H1 (cell line): ENCODE measurements at regions not wholly inside any gene's neighbourhood (a gene's known extent, or its start where the extent isn't known, plus 50 kb on each side); places are given as distances from the start of the nearest gene placed in this dataset.

Source experiments
- CTCF ChIA-PET: fragments of 300-600 bp; sonication (Branson Sonifier 250); formaldehyde crosslinking; loops from one replicate; lab custom pipeline; 2021; ENCODE audit not compliant: partially characterized antibody; lab: Charles Lee
- POLR2A ChIA-PET: fragments of 300-600 bp; sonication (Branson Sonifier 250); formaldehyde crosslinking; loops from one replicate; lab custom pipeline; 2021; ENCODE audit warnings: inconsistent platforms; ENCODE audit not compliant: partially characterized antibody; lab: Charles Lee
- DNase-seq, 2 experiments: peaks; one replicate each; pipeline versions ENCODE4 v3.0.0 to v3.0.0-alpha.2; 2010 to 2022; ENCODE audit warnings: low spot score in 2 of 2, low read depth in 1 of 2, mixed read lengths in 1 of 2
- FAIRE-seq: peaks from 2 replicates; lab custom pipeline; 2011; peaks lifted over from hg19 to GRCh38; lab: Jason Lieb, UNC
- H2AFZ ChIP-seq: 2 replicates; pipeline ENCODE4 v1.8.1; 2012; ENCODE audit warnings: low read length, inconsistent platforms
- H2AK5ac ChIP-seq: 2 replicates; pipeline ENCODE4 v1.6.1; 2013; ENCODE audit warnings: low read depth, low read length
- H2BK120ac ChIP-seq: replicated peaks from 2 replicates; pipeline ENCODE3; 2013; ENCODE audit warnings: low read depth, low read length, inconsistent platforms
- H2BK12ac ChIP-seq: 2 replicates; pipeline ENCODE4 v1.6.1; 2013; ENCODE audit warnings: low read depth, low read length
- H2BK15ac ChIP-seq: 2 replicates; pipeline ENCODE4 v1.6.1; 2013; ENCODE audit warnings: low read length
- H2BK20ac ChIP-seq: 2 replicates; pipeline ENCODE4 v1.6.1; 2013; ENCODE audit warnings: low read length
- H2BK5ac ChIP-seq: 2 replicates; pipeline ENCODE4 v1.6.1; 2013; ENCODE audit warnings: low read depth, low read length
- H3K14ac ChIP-seq: 2 replicates; pipeline ENCODE4 v1.6.1; 2013; ENCODE audit warnings: inconsistent platforms; ENCODE audit not compliant: insufficient read length
- H3K18ac ChIP-seq: 2 replicates; pipeline ENCODE4 v1.6.1; 2013; ENCODE audit warnings: low read length; ENCODE audit errors: extremely low read depth
- H3K23ac ChIP-seq: 2 replicates; pipeline ENCODE4 v1.6.1; 2013; ENCODE audit warnings: inconsistent platforms; ENCODE audit not compliant: insufficient read length
- H3K23me2 ChIP-seq: 2 replicates; pipeline ENCODE4 v1.6.1; 2013; ENCODE audit warnings: low read depth, low read length
- H3K27ac ChIP-seq: 2 replicates; pipeline ENCODE4 v1.6.1; 2011; ENCODE audit warnings: low read depth, low read length, inconsistent platforms
- H3K27me3 ChIP-seq, 4 experiments: replicated peaks in 1 of 4; 1 replicate in 1 of 4; 2 replicates in 3 of 4; pipeline versions ENCODE4 v1.6.1 to v1.8.1; 2011 to 2013; ENCODE audit warnings: low read length in 3 of 4, mild to moderate bottlenecking in 3 of 4, inconsistent platforms in 2 of 4, mixed read lengths in 2 of 4, moderate library complexity in 1 of 4; ENCODE audit not compliant: control insufficient read depth in 3 of 4, insufficient read depth in 3 of 4; ENCODE audit errors: extremely low read depth in 1 of 4
- H3K36me3 ChIP-seq, 4 experiments: 2 replicates each; pipeline versions ENCODE4 v1.6.1 to v1.8.1; 2011 to 2013; ENCODE audit warnings: mild to moderate bottlenecking in 4 of 4, low read length in 3 of 4, moderate library complexity in 2 of 4, control low read depth in 1 of 4, inconsistent platforms in 1 of 4; ENCODE audit not compliant: insufficient read depth in 4 of 4, control insufficient read depth in 2 of 4
- H3K4ac ChIP-seq: replicated peaks from 2 replicates; pipeline ENCODE3; 2013; ENCODE audit warnings: low read length, low read depth, mixed read lengths, inconsistent platforms; ENCODE audit not compliant: insufficient read length
- H3K4me1 ChIP-seq, 4 experiments: replicated peaks in 1 of 4; 1 replicate in 1 of 4; 2 replicates in 3 of 4; pipeline versions ENCODE4 v1.6.1 to v1.8.1; 2011 to 2013; ENCODE audit warnings: low read length in 3 of 4, inconsistent platforms in 2 of 4, mixed read lengths in 1 of 4; ENCODE audit not compliant: insufficient read depth in 4 of 4, control insufficient read depth in 3 of 4
- H3K4me2 ChIP-seq, 2 experiments: 2 replicates each; pipeline versions ENCODE4 v1.6.1 to v1.8.1; 2011 to 2013; ENCODE audit warnings: low read depth in 2 of 2, low read length in 2 of 2, control low read depth in 1 of 2, inconsistent platforms in 1 of 2, mild to moderate bottlenecking in 1 of 2; ENCODE audit not compliant: insufficient read depth in 1 of 2
- H3K4me3 ChIP-seq, 4 experiments: fragments of 200-600, 300-600 bp in 1 of 4; sonication (generic), shearing (Covaris generic), sonication (Bioruptor Twin) in 1 of 4; 2 replicates each; pipeline versions ENCODE4 v1.5.1 to v1.8.1; 2011 to 2016; ENCODE audit warnings: low read length in 4 of 4, low read depth in 3 of 4, control low read depth in 2 of 4, inconsistent platforms in 2 of 4, mild to moderate bottlenecking in 2 of 4, mixed read lengths in 1 of 4, moderate library complexity in 1 of 4; ENCODE audit not compliant: insufficient read depth in 2 of 4; ENCODE audit errors: extremely low read depth in 1 of 4
- H3K56ac ChIP-seq: replicated peaks from 2 replicates; pipeline ENCODE3; 2013; ENCODE audit warnings: low read depth, mild to moderate bottlenecking, mixed read lengths, low read length, inconsistent platforms; ENCODE audit not compliant: insufficient read length
- H3K79me1 ChIP-seq: 2 replicates; pipeline ENCODE4 v1.6.1; 2013; ENCODE audit warnings: low read depth, low read length, control low read depth
- H3K79me2 ChIP-seq, 2 experiments: 2 replicates each; pipeline versions ENCODE4 v1.6.1 to v1.8.1; 2012 to 2013; ENCODE audit warnings: low read length in 2 of 2, mild to moderate bottlenecking in 2 of 2, inconsistent platforms in 1 of 2; ENCODE audit not compliant: insufficient read depth in 2 of 2, control insufficient read depth in 1 of 2
- H3K9ac ChIP-seq, 4 experiments: replicated peaks in 1 of 4; 1 replicate in 1 of 4; 2 replicates in 3 of 4; pipeline versions ENCODE4 v1.6.1 to v1.8.1; 2011 to 2013; ENCODE audit warnings: low read depth in 3 of 4, low read length in 3 of 4, control low read depth in 2 of 4, mild to moderate bottlenecking in 2 of 4, moderate library complexity in 2 of 4, inconsistent platforms in 1 of 4; ENCODE audit errors: extremely low read depth in 1 of 4
- H3K9me3 ChIP-seq, 2 experiments: 2 replicates each; pipeline versions ENCODE4 v1.6.1 to v1.8.1; 2012 to 2013; ENCODE audit warnings: mild to moderate bottlenecking in 2 of 2, moderate library complexity in 2 of 2, control low read depth in 1 of 2, inconsistent platforms in 1 of 2, low read depth in 1 of 2, low read length in 1 of 2, mixed read lengths in 1 of 2; ENCODE audit not compliant: insufficient read depth in 2 of 2
- H4K20me1 ChIP-seq, 2 experiments: replicated peaks in 1 of 2; 2 replicates each; pipeline versions ENCODE3 to v1.8.1; 2011 to 2013; ENCODE audit warnings: inconsistent platforms in 2 of 2, low read length in 2 of 2, mild to moderate bottlenecking in 1 of 2; ENCODE audit not compliant: insufficient read depth in 2 of 2, control insufficient read depth in 1 of 2
- H4K5ac ChIP-seq: 2 replicates; pipeline ENCODE4 v1.6.1; 2013; ENCODE audit warnings: low read length, low read depth, mixed read lengths, inconsistent platforms; ENCODE audit not compliant: insufficient read length
- H4K8ac ChIP-seq: 2 replicates; pipeline ENCODE4 v1.8.0; 2013; ENCODE audit warnings: mild to moderate bottlenecking, moderate library complexity, low read length, inconsistent platforms; ENCODE audit not compliant: insufficient read depth; ENCODE audit errors: extremely low read depth
- H4K91ac ChIP-seq: replicated peaks from 2 replicates; pipeline ENCODE3; 2013; ENCODE audit warnings: low read length, mixed read lengths, inconsistent platforms; ENCODE audit not compliant: insufficient read length
- CBX5 ChIP-seq: fragments of 300-800, 300-1000 bp; sonication (generic); IDR thresholded peaks from 2 replicates; pipeline ENCODE4 v1.7.1; 2016; ENCODE audit warnings: antibody characterized with exemption, low read length, low read depth
- EP300 ChIP-seq, 2 experiments: IDR thresholded peaks; 1 replicate in 1 of 2; 2 replicates in 1 of 2; pipeline ENCODE4 v1.6.1; 2011 to 2012; ENCODE audit warnings: low read depth in 2 of 2, low read length in 2 of 2, mild to moderate bottlenecking in 2 of 2, borderline replicate concordance in 1 of 2, inconsistent platforms in 1 of 2, moderate library complexity in 1 of 2
- FOSL1 ChIP-seq: IDR thresholded peaks from 2 replicates; pipeline ENCODE4 v1.6.1; 2011; ENCODE audit warnings: mild to moderate bottlenecking, low read depth, low read length, moderate library complexity; ENCODE audit not compliant: insufficient read depth
- HDAC2 ChIP-seq, 2 experiments: fragments of 300-600 bp in 1 of 2; sonication (generic) in 1 of 2; IDR thresholded peaks; 2 replicates each; pipeline ENCODE4 v1.6.1; 2011 to 2012; ENCODE audit warnings: low read depth in 2 of 2, low read length in 2 of 2, mild to moderate bottlenecking in 2 of 2, moderate library complexity in 2 of 2, borderline replicate concordance in 1 of 2, inconsistent platforms in 1 of 2
- NANOG ChIP-seq: IDR thresholded peaks from 2 replicates; pipeline ENCODE4 v1.6.1; 2011; ENCODE audit warnings: low read length, low read depth, mild to moderate bottlenecking, inconsistent platforms; ENCODE audit not compliant: insufficient read depth, poor library complexity, severe bottlenecking
- POLR2AphosphoS5 ChIP-seq: IDR thresholded peaks from 2 replicates; pipeline ENCODE4 v1.6.1; 2011; ENCODE audit warnings: low read depth, low read length
- WGBS, 2 experiments: shearing (Covaris generic) in 1 of 2; methylation state at CpG; one replicate each; pipeline versions ENCODE4 v1.1.6 to v1.1.7; 2013 to 2015; ENCODE audit warnings: low lambda C conversion rate in 2 of 2, mixed read lengths in 2 of 2, inconsistent platforms in 1 of 2, low coverage in 1 of 2, missing lambda C conversion rate in 1 of 2; ENCODE audit not compliant: insufficient replicate concordance in 2 of 2, insufficient coverage in 1 of 2, insufficient read length in 1 of 2; ENCODE audit errors: extremely low coverage in 1 of 2, missing lambda C conversion rate in 1 of 2; 5-methylcytosine and 5-hydroxymethylcytosine counted together

- Histone ChIP-seq H3K27me3 (no peaks in the 10 kb centered on the region), H4K5ac (no peak overlapping the region), H3K23ac (no peak overlapping the region), H3K79me1 (no peaks in the 10 kb centered on the region), H2BK5ac (no peak overlapping the region), H3K36me3 (no peaks in the 10 kb centered on the region), H3K23me2 (no peaks in the 10 kb centered on the region), H2BK15ac (no peak overlapping the region), H4K8ac (no peak overlapping the region), H3K4ac (no peak overlapping the region), H2AFZ (no peak overlapping the region), H3K4me2 (no peak overlapping the region; a peak in 1 of 4 replicates), H3K79me2 (no peaks in the 10 kb centered on the region), H4K20me1 (no peaks in the 10 kb centered on the region), H3K4me3 (no peak overlapping the region), H3K4me1 (no peaks in the 10 kb centered on the region), H2BK120ac (no peak overlapping the region), H2BK20ac (no peak overlapping the region), H3K9me3 (no peaks in the 10 kb centered on the region), H2BK12ac (no peak overlapping the region), H3K18ac (no peak overlapping the region), H3K9ac (no peak overlapping the region), H3K14ac (no peak overlapping the region), H3K56ac (no peak overlapping the region), H2AK5ac (no peak overlapping the region), H3K27ac (no peak overlapping the region), H4K91ac (no peak overlapping the region)
- DNase-seq: no peak
- ChIA-PET POLR2A (no interaction called here), CTCF (interaction anchor here (0.9 to 1.4 kb wide), 2 partner anchors 9 to 11 kb away, joined by 3 to 4 read pairs; no protein-coding TSS in a partner anchor)
- WGBS, 2 experiments: 86% methylated on average over 3 of the region's 3 CpGs; no CpG with 5 or more reads in 1 of the 2 experiments
- FAIRE-seq: no peak
- TF ChIP-seq NANOG (no peak), POLR2AphosphoS5 (no peak), FOSL1 (no peak), HDAC2 (IDR thresholded peaks at IDR 0.05; ENCODE audit: borderline replicate concordance in 1 of 2, low read depth in 2 of 2, low read length in 2 of 2) (no peak), EP300 (IDR thresholded peaks at IDR 0.05; ENCODE audit: borderline replicate concordance in 1 of 2, low read depth in 2 of 2, low read length in 2 of 2) (no peak), CBX5 (no peak)
Observed at GRCh38 chr14:55976655-55977054, 141.6 kb upstream of the PELI2 start.
